LNCaP clone FGC (cell line): ENCODE measurements at regions not wholly inside any gene's neighbourhood (a gene's known extent, or its start where the extent isn't known, plus 50 kb on each side); places are given as distances from the start of the nearest gene placed in this dataset.

Experiments
- DNase-seq: peaks from one replicate; pipeline ENCODE4 v3.0.0-alpha.2; 2011; ENCODE audit warnings: low read depth
- H3K4me3 ChIP-seq: 2 replicates; pipeline ENCODE4 v1.5.1; 2011; ENCODE audit warnings: mild to moderate bottlenecking, low read depth, low read length, control low read depth
- TF ChIP-seq, protein P1 (sequence below): IDR thresholded peaks from 2 replicates; pipeline ENCODE4 v1.5.1; 2012; ENCODE audit warnings: mild to moderate bottlenecking; ENCODE audit not compliant: control insufficient read depth, insufficient read depth; ENCODE audit errors: extremely low read depth

DNA sequence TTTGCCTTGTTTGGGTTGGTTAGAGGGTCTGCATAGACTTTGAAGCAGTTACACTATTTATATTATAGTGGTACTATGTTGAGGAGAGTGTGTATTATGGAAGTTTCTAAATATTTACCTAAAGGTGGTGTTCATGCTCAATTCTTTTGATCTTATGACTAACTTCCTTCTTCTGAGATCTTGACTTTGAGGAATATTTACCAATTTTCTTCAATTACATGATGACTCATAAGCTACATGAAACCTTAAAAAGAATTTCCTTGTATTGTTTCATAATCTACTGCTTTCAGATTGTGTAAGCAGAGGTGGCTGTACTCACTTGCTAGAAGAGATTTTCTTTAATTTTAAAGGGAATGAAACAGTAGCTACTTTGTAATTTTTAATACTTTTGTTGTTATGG, 276.1 kb downstream of the TAF11L14 start:
- TF ChIP-seq, protein P1, sequence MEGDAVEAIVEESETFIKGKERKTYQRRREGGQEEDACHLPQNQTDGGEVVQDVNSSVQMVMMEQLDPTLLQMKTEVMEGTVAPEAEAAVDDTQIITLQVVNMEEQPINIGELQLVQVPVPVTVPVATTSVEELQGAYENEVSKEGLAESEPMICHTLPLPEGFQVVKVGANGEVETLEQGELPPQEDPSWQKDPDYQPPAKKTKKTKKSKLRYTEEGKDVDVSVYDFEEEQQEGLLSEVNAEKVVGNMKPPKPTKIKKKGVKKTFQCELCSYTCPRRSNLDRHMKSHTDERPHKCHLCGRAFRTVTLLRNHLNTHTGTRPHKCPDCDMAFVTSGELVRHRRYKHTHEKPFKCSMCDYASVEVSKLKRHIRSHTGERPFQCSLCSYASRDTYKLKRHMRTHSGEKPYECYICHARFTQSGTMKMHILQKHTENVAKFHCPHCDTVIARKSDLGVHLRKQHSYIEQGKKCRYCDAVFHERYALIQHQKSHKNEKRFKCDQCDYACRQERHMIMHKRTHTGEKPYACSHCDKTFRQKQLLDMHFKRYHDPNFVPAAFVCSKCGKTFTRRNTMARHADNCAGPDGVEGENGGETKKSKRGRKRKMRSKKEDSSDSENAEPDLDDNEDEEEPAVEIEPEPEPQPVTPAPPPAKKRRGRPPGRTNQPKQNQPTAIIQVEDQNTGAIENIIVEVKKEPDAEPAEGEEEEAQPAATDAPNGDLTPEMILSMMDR: no peak
- H3K4me3 ChIP-seq: no peak overlapping the region
- no peak for DNase-seq

- TF ChIP-seq, protein P1: no peak
- no peak for DNase-seq
- no peak overlapping the region for H3K4me3 ChIP-seq
Observed at GRCh38 chr5:17912794-17913193, 278.5 kb downstream of the TAF11L14 start.

GRCh38 chr5:17916446-17916845, 282.2 kb downstream of the TAF11L14 start:
- TF ChIP-seq, protein P1: no peak
- no peak for DNase-seq
- H3K4me3 ChIP-seq: no peak overlapping the region

DNA sequence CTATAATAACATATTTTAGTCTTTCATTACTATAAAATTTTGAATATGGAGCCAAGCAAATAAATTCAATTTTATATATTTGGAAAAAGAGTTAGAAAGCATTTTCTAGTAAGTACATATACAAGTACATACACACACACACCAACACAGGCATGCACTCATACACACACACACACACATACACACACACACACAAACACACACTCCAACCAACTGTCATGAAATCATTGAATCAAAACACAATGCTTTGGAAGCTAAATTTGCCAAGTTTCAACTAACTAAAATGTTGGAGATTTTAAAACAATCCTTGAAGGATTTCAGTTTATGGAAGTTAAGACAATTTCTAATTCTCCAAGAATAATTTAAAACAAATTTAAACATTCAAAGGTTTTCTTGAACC, 283.2 kb downstream of the TAF11L14 start:
- H3K4me3 ChIP-seq: no peak overlapping the region
- no peak for DNase-seq
- TF ChIP-seq, protein P1: no peak

DNA sequence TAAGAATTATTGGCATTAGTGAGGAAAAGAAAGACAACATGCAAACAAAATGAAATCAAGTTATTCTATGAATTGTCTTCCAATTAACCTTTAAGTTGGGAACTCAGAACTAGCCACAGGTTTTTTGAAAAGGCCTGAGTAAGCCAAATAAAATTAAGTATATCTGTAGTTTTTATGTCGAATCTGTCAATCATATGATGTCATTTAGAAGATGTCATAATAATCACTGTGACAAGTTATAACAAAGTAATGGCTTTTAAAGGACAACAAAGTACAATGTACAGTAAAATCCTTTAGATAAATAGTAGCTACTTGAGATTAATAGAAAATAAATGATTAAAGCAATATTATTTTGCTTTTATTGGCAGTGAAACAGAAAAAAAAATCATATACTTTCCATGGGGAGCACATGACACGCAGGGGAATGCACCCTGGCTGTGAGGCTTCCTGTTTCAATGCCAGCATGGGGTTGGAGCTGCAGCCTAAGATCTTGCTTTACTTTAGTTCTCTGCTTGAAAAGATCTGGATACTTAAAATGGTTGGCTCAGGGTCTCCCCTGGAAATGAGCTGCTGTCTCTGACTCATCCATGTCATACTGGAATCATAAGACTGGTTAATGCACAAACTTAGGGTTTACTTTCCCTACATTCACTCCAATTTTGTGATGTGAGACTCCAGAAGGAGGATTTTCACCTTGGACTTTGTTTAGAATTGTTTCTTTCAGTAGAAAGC, 284.3 kb downstream of the TAF11L14 start:
- no peak overlapping the region for H3K4me3 ChIP-seq
- TF ChIP-seq, protein P1: no peak
- no peak for DNase-seq

DNA sequence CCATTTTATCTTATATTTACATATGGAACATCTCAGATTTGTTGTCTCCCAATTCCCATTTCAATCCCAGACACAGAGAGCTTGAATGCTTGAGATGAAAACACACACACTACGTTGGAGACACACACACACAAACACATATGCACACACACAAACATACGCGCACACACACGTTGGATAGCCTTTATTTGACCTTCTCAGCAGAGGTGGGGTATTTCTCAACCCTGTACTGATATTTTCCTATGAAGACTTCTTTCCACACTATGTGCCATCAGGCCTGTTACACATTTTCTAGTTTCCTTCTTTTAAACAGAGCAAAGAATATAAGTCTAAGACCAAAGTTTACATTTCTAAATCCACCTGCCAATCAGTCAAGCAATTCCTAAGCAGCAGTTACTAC, 291.0 kb downstream of the TAF11L14 start:
- no peak for DNase-seq
- H3K4me3 ChIP-seq: no peak overlapping the region
- TF ChIP-seq, protein P1: no peak

GRCh38 chr5:17928581-17928981, 294.3 kb downstream of the TAF11L14 start:
- H3K4me3 ChIP-seq: no peak overlapping the region
- TF ChIP-seq, protein P1: no peak
- no peak for DNase-seq
